ENCODE measurements at regions not wholly inside any gene's neighbourhood (a gene's known extent, or its start where the extent isn't known, plus 50 kb on each side); places are given as distances from the start of the nearest gene placed in this dataset.

- TF ChIP-seq CTCF (conservative IDR thresholded peaks at IDR 0.05), result no peak
Measured at GRCh38 chr14:96617635-96618034, 115.5 kb downstream of the PAPOLA start.

GRCh38 chr14:96622926-96623325 lies 120.7 kb downstream of the PAPOLA start:
- peaks cover 18% of the 10 kb centered on the region for H3K27me3 Mint-ChIP-seq

More at GRCh38 chr14:96617635-96618034, 115.5 kb downstream of the PAPOLA start:
- no peak for DNase-seq (ENCODE audit: extremely low spot score, unreplicated experiment)
- no peaks in the 10 kb centered on the region for H3K9me3 Mint-ChIP-seq
- no peaks in the 10 kb centered on the region for H3K36me3 Mint-ChIP-seq
- H3K4me1 Mint-ChIP-seq (ENCODE audit: unreplicated experiment), result peaks cover 5% of the 10 kb centered on the region
- H3K27ac Mint-ChIP-seq, result no peak overlapping the region
- H3K27me3 Mint-ChIP-seq, result peaks cover 42% of the 10 kb centered on the region
- no peak overlapping the region for H3K4me3 Mint-ChIP-seq

DNA sequence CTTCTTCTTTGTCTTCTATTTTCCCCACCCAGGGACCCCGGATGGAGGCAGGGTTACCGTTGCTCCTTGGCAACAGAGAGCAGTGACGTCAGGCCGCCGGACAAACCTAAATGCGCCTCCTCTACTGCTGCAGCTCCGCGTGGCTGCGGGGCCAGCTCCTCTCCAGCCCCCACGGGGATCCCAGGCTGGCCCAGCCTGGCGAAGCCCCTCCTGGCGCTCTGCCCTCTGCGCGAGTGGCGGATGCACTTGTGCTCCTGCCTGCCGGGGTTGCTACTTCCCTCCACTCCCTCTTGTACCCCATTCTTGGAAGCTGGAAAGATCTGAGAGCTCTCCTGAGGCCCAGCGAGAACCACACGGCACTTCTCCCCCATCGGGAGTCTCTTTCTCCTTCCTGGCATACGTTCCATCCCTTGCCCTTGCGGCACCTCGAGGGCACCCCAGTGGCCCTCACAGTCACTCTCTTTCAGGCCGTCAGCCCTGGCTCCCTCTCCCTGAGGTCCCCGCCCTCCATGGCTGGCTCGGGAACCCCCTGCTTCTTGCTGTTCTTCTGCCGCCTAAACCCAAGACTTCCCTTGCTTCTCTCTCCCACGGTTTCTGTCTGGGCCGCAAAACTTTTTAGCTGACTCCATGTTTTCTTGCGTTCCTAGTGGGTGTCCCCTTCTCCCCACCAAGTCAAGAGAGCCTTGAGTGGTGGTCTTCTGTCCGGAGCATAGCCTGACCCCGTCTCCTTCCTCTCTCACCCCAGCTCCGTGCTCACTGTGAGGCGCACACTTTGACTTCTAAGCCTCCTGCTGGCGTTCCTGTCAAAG lies 121.7 kb downstream of the PAPOLA start:
- Mint-ChIP-seq H3K4me3 (no peak overlapping the region), H3K4me1 (ENCODE audit: unreplicated experiment) (no peaks in the 10 kb centered on the region), H3K27ac (no peak overlapping the region), H3K27me3 (peaks cover 18% of the 10 kb centered on the region), H3K36me3 (no peaks in the 10 kb centered on the region), H3K9me3 (no peaks in the 10 kb centered on the region)
- no peak for TF ChIP-seq CTCF (conservative IDR thresholded peaks at IDR 0.05)
- peak; percentile 66 for DNase-seq (ENCODE audit: extremely low spot score, unreplicated experiment)

More at GRCh38 chr14:96622926-96623325, 120.7 kb downstream of the PAPOLA start:
- DNase-seq (ENCODE audit: extremely low spot score, unreplicated experiment), result peak; percentile 34
- Mint-ChIP-seq H3K4me3 (no peak overlapping the region), H3K9me3 (no peaks in the 10 kb centered on the region), H3K36me3 (no peaks in the 10 kb centered on the region), H3K4me1 (ENCODE audit: unreplicated experiment) (no peaks in the 10 kb centered on the region), H3K27ac (no peak overlapping the region)
- TF ChIP-seq CTCF (conservative IDR thresholded peaks at IDR 0.05), result no peak

DNA sequence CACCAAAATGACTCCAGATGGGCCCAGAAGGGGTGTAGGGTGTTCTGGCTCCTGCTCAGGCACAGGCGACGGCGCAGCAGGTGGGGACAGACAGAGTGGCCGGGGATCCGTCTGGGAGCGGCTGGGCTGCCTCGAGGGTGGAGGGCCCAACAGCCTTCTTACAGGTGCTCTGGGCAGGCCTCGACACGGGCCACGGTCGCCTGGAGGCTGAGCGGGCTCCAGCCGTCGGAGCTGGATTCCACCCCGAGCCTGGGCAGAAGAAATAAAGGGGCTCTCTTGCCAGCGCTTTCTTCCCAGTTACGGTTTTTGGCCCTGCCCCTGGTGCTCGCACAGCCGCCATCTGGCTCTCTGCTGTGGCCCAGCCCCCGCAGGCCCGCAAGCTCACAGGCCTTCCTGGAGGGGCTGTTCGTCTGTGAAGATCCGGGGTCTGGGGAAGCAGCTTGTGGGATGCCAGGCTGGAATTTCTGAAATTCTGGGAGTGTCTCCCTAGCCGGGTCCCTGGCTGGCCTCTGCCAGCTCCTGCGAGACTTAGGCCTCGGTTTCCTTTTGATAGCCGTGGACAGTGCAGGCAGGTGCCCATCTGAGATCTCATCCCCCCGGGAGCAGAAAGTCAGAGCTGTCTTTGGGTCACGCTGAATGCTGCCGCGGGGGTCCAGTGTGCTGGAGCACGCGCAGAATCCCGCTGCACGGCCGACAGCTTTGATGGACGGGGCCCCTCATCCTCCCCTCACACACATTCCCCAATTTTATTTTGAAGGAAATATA lies 122.7 kb downstream of the PAPOLA start:
- Mint-ChIP-seq H3K4me1 (ENCODE audit: unreplicated experiment) (no peaks in the 10 kb centered on the region), H3K4me3 (no peak overlapping the region), H3K9me3 (no peaks in the 10 kb centered on the region), H3K27ac (no peak overlapping the region), H3K27me3 (peaks cover 18% of the 10 kb centered on the region), H3K36me3 (no peaks in the 10 kb centered on the region)
- DNase-seq (ENCODE audit: extremely low spot score, unreplicated experiment), result peak; percentile 64
- no peak for TF ChIP-seq CTCF (conservative IDR thresholded peaks at IDR 0.05)

DNA sequence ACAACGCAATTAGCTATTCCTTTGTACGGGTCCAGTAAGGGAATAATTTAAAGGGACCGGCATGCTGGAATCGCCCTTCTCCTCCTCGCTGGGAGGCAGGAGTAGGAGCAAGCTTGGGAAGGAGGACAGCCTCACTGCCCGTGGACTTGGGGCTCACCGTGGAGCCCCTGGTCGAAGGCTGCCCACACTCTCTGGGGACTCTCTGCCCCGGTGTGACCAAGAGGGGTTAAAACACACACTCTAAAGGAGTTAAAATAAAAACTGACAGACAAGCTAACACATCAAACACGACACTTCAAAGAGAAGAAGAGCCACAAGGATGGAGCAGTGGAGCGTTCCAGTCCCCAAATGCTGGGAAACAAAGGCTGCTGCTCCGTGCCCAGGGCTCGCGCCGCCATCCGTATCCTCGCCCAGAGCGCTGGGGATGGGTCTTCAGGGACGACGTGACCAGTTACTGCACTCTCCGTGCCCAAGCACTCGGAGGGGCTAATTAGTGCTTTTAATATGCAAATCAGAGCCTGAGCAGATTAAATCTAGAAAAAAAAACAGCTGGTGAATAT lies 123.3 kb downstream of the PAPOLA start:
- no peak overlapping the region for H3K27ac Mint-ChIP-seq
- H3K4me1 Mint-ChIP-seq (ENCODE audit: unreplicated experiment), result no peaks in the 10 kb centered on the region
- H3K36me3 Mint-ChIP-seq, result no peaks in the 10 kb centered on the region
- no peak overlapping the region for H3K4me3 Mint-ChIP-seq
- TF ChIP-seq CTCF (conservative IDR thresholded peaks at IDR 0.05), result no peak
- peaks cover 18% of the 10 kb centered on the region for H3K27me3 Mint-ChIP-seq
- DNase-seq (ENCODE audit: extremely low spot score, unreplicated experiment), result peak; percentile 47
- no peaks in the 10 kb centered on the region for H3K9me3 Mint-ChIP-seq
